CD14-positive monocyte (primary cell): ENCODE measurements at regions not wholly inside any gene's neighbourhood (a gene's known extent, or its start where the extent isn't known, plus 50 kb on each side); places are given as distances from the start of the nearest gene placed in this dataset.
"Not testable (repeated sequence)": the region's sequence is repeated elsewhere in the genome, so short reads cannot be mapped to it uniquely, and the experiment has no call there.

Source experiments
- DNase-seq, 3 donors: peaks; one replicate each; pipeline ENCODE4 v3.0.0-alpha.2; 2011 to 2022
- H2AFZ ChIP-seq: 2 replicates; pipeline ENCODE4 v1.6.0; 2012; ENCODE audit warnings: mild to moderate bottlenecking, low read depth, low read length, inconsistent platforms; ENCODE audit not compliant: insufficient read depth, poor library complexity, severe bottlenecking
- H3K27ac ChIP-seq, 2 donors: 1 replicate in 1 of 2; 2 replicates in 1 of 2; pipeline ENCODE4 v1.5.1; 2012 to 2013; ENCODE audit warnings: low read length in 2 of 2, control low read depth in 1 of 2, inconsistent platforms in 1 of 2, low read depth in 1 of 2, mild to moderate bottlenecking in 1 of 2
- H3K27me3 ChIP-seq, 2 donors: one replicate each; pipeline versions ENCODE4 v1.6.0 to v1.6.1; 2011 to 2013; ENCODE audit warnings: low read length in 2 of 2; ENCODE audit not compliant: control insufficient read depth in 2 of 2, insufficient read depth in 2 of 2
- H3K36me3 ChIP-seq, 2 donors: replicated peaks in 1 of 2; 1 replicate in 1 of 2; 2 replicates in 1 of 2; pipeline versions ENCODE4 v1.5.1 to v1.6.1; 2012 to 2013; ENCODE audit warnings: low read length in 2 of 2, control low read depth in 1 of 2, inconsistent platforms in 1 of 2, mild to moderate bottlenecking in 1 of 2; ENCODE audit not compliant: insufficient read depth in 2 of 2, control insufficient read depth in 1 of 2
- H3K4me1 ChIP-seq, 2 donors: 1 replicate in 1 of 2; 2 replicates in 1 of 2; pipeline versions ENCODE4 v1.5.1 to v1.6.1; 2012 to 2013; ENCODE audit warnings: low read length in 2 of 2, control low read depth in 1 of 2, inconsistent platforms in 1 of 2, mild to moderate bottlenecking in 1 of 2, moderate library complexity in 1 of 2; ENCODE audit not compliant: insufficient read depth in 2 of 2, control insufficient read depth in 1 of 2
- H3K4me2 ChIP-seq: replicated peaks from 2 replicates; pipeline ENCODE3; 2012; ENCODE audit warnings: low read length, moderate library complexity, mild to moderate bottlenecking; ENCODE audit not compliant: poor library complexity, severe bottlenecking; ENCODE audit errors: extremely low read depth
- H3K4me3 ChIP-seq, 3 experiments: fragments of 200-600 bp in 1 of 3; sonication (generic) in 1 of 3; replicated peaks in 1 of 3; 1 replicate in 2 of 3; 2 replicates in 1 of 3; pipeline ENCODE4 v1.5.1; 2011 to 2013; ENCODE audit warnings: low read length in 3 of 3, mild to moderate bottlenecking in 3 of 3, control low read depth in 2 of 3, low read depth in 2 of 3, inconsistent platforms in 1 of 3, moderate library complexity in 1 of 3
- H3K79me2 ChIP-seq: 2 replicates; pipeline ENCODE4 v1.6.0; 2012; ENCODE audit warnings: mild to moderate bottlenecking, control low read depth, inconsistent platforms, low read length, moderate library complexity; ENCODE audit not compliant: insufficient read depth
- H3K9ac ChIP-seq: 2 replicates; pipeline ENCODE4 v1.6.0; 2017; ENCODE audit warnings: low read length, mild to moderate bottlenecking; ENCODE audit not compliant: insufficient read depth, poor library complexity, severe bottlenecking
- H3K9me3 ChIP-seq, 2 donors: replicated peaks in 1 of 2; 1 replicate in 1 of 2; 2 replicates in 1 of 2; pipeline versions ENCODE4 v1.5.1 to v1.6.1; 2012 to 2013; ENCODE audit warnings: low read length in 2 of 2, control low read depth in 1 of 2; ENCODE audit not compliant: control insufficient read depth in 1 of 2, insufficient read depth in 1 of 2
- H4K20me1 ChIP-seq: 2 replicates; pipeline ENCODE4 v1.6.0; 2012; ENCODE audit warnings: mild to moderate bottlenecking, low read length, control low read depth, moderate library complexity; ENCODE audit not compliant: insufficient read depth
- H3K27ac Mint-ChIP-seq, 7 donors: one replicate each; pipeline ENCODE4 v1.8.0; 2020; ENCODE audit warnings: mild to moderate bottlenecking in 7 of 7, mixed read lengths in 7 of 7, moderate library complexity in 6 of 7, inconsistent platforms in 2 of 7
- H3K27me3 Mint-ChIP-seq, 3 donors: one replicate each; pipeline ENCODE4 v1.8.0; 2021 to 2022; ENCODE audit warnings: low read depth in 3 of 3, mild to moderate bottlenecking in 3 of 3, mixed read lengths in 3 of 3, moderate library complexity in 3 of 3, inconsistent platforms in 1 of 3
- H3K36me3 Mint-ChIP-seq, 2 donors: one replicate each; pipeline ENCODE4 v1.8.0; 2020; ENCODE audit warnings: mixed read lengths in 2 of 2, inconsistent platforms in 1 of 2, mild to moderate bottlenecking in 1 of 2
- H3K4me1 Mint-ChIP-seq: one replicate; pipeline ENCODE4 v1.8.0; 2020; ENCODE audit warnings: mild to moderate bottlenecking, mixed read lengths
- H3K4me3 Mint-ChIP-seq, 2 donors: one replicate each; pipeline ENCODE4 v1.8.0; 2020; ENCODE audit warnings: mild to moderate bottlenecking in 2 of 2, mixed read lengths in 2 of 2, moderate library complexity in 1 of 2
- H3K9me3 Mint-ChIP-seq, 7 donors: one replicate each; pipeline ENCODE4 v1.8.0; 2020 to 2022; ENCODE audit warnings: mixed read lengths in 7 of 7, mild to moderate bottlenecking in 6 of 7, moderate library complexity in 6 of 7, inconsistent platforms in 2 of 7
- CTCF ChIP-seq: fragments of 200-600 bp; IDR thresholded peaks from one replicate; pipeline ENCODE4 v1.8.0; 2022; ENCODE audit warnings: antibody characterized with exemption, mild to moderate bottlenecking
- WGBS: methylation state at CpG from one replicate; pipeline ENCODE4 v1.1.5; 2013; ENCODE audit warnings: missing lambda C conversion rate; ENCODE audit not compliant: insufficient coverage; 5-methylcytosine and 5-hydroxymethylcytosine counted together
- intact Hi-C, 2 donors: fragments of 100-400 bp; cut with micrococcal nuclease; formaldehyde crosslinking; loops; one replicate each; pipeline versions ENCODE4 v1.15.0 to v1.15.1; 2023

GRCh38 chr2:113342650-113343049 lies 63.9 kb upstream of the PAX8 start:
- Histone ChIP-seq H3K4me3 (no peak overlapping the region), H3K9ac (no peak overlapping the region), H3K79me2 (no peaks in the 10 kb centered on the region), H2AFZ (peak overlapping the region; percentile 24), H3K27ac (no peak overlapping the region), H3K27me3 (peaks cover 0 to 3% of the 10 kb centered on the region in 2 donors), H3K9me3 (no peaks in the 10 kb centered on the region), H4K20me1 (no peaks in the 10 kb centered on the region), H3K4me2 (peak overlapping the region; percentile 47), H3K36me3 (no peaks in the 10 kb centered on the region), H3K4me1 (peaks cover 10 to 14% of the 10 kb centered on the region in 2 donors)
- Mint-ChIP-seq H3K27me3 (peaks cover 0 to 6% (median 0%) of the 10 kb centered on the region in 3 donors), H3K4me1 (peaks cover 18% of the 10 kb centered on the region), H3K9me3 (no peaks in the 10 kb centered on the region), H3K4me3 (peak overlapping the region; percentile 25 to 49), H3K36me3 (no peaks in the 10 kb centered on the region), H3K27ac (peak overlapping the region in 5 of 7 donors; percentile 8 to 89 (median 71))
- 13% methylated on average over 3 of the region's 9 CpGs for WGBS
- intact Hi-C loops: no loop called here
- peak; percentile 73 to 83 (median 78) for DNase-seq
- TF ChIP-seq CTCF: no peak

DNA sequence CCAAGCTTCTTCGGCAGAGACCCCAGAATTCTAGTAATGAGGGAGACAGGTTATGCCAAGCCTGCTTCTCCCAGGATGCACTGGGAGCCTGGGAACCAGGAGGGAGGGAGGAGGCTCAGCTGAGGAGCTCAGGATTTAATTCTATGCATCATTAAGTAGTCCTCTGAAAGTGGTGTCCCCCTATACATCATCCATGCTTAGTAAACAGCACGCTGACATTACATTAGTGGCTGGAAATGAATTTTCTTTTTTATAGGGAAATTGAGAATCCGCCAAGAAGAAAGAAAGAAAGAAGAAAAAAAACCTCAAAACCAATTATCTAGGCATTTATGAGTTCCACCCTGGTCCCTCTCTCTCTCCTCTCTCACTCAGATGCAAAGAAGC lies 63.1 kb upstream of the PAX8 start:
- H3K4me3 ChIP-seq, H3K79me2 ChIP-seq, H3K4me2 ChIP-seq, H4K20me1 ChIP-seq, intact Hi-C loops, H3K27me3 ChIP-seq, DNase-seq, H3K4me3 Mint-ChIP-seq, H3K9me3 ChIP-seq, H3K27me3 Mint-ChIP-seq, H2AFZ ChIP-seq, H3K36me3 ChIP-seq, H3K27ac ChIP-seq, H3K9me3 Mint-ChIP-seq, H3K9ac ChIP-seq, H3K36me3 Mint-ChIP-seq: not testable (repeated sequence)
- peaks cover 10 to 14% of the 10 kb centered on the region in 2 donors for H3K4me1 ChIP-seq
- H3K4me1 Mint-ChIP-seq: peaks cover 18% of the 10 kb centered on the region
- WGBS: no CpG with 5 or more reads among the region's 3 CpGs
- peak overlapping the region in 1 of 7 donors; percentile 57 for H3K27ac Mint-ChIP-seq
